Pancreas (tissue), 10 donors: ENCODE measurements at regions not wholly inside any gene's neighbourhood (a gene's known extent, or its start where the extent isn't known, plus 50 kb on each side); places are given as distances from the start of the nearest gene placed in this dataset.
"Not testable (repeated sequence)": the region's sequence is repeated elsewhere in the genome, so short reads cannot be mapped to it uniquely, and the experiment has no call there.

Experiments
- ATAC-seq, 4 donors: fragments of 200-7000 bp; cut with Tn5 transposase; one replicate each; pipeline versions ENCODE4 v1.8.0 to v1.9.1; 2020; ENCODE audit warnings: mild to moderate bottlenecking in 4 of 4, moderate library complexity in 4 of 4
- DNase-seq, 6 donors: peaks; one replicate each; pipeline ENCODE4 v3.0.0-alpha.2; 2020
- FAIRE-seq: peaks from 2 replicates; lab custom pipeline; 2012; peaks lifted over from hg19 to GRCh38; lab: Jason Lieb, UNC
- H3K27ac ChIP-seq, 4 donors: fragments of 200-600 bp; sonication (generic); 1 replicate in 3 of 4; 2 replicates in 1 of 4; pipeline versions ENCODE4 v1.5.0 to v1.8.0; 2020
- H3K27me3 ChIP-seq, 4 donors: fragments of 200-600 bp; one replicate each; pipeline ENCODE4 v1.8.0; 2021
- H3K36me3 ChIP-seq, 3 donors: fragments of 200-600 bp; sonication (generic) in 1 of 3; one replicate each; pipeline versions ENCODE4 v1.5.0 to v1.8.0; 2020 to 2021
- H3K4me1 ChIP-seq, 3 donors: fragments of 200-600 bp; one replicate each; pipeline ENCODE4 v1.8.0; 2021
- H3K4me3 ChIP-seq, 4 donors: fragments of 200-600 bp; sonication (generic) in 2 of 4; one replicate each; pipeline versions ENCODE4 v1.5.0 to v1.8.0; 2020 to 2021
- H3K9me3 ChIP-seq, 4 donors: fragments of 200-600 bp; one replicate each; pipeline ENCODE4 v1.8.0; 2021
- CTCF ChIP-seq, 4 donors: fragments of 200-600 bp; sonication (generic) in 3 of 4; IDR thresholded peaks; one replicate each; pipeline versions ENCODE4 v1.5.0 to v1.8.0; 2021; ENCODE audit warnings: antibody characterized with exemption in 4 of 4
- WGBS, 2 donors: extraction: QIAGEN DNeasy Blood & Tissue Kit; methylation state at CpG; one replicate each; pipeline ENCODE4 v1.1.7; 2013; 5-methylcytosine and 5-hydroxymethylcytosine counted together
- intact Hi-C, 3 donors: fragments of 100-400 bp; cut with DNase I; formaldehyde crosslinking; loops; one replicate each; pipeline versions ENCODE4 v1.11.1 to v1.14.2; 2022
- donor health status: healthy with polysubstance abuse.
- donor health status: DM: no; HTN: no; CAD: no; lungs with moderate emphysema.
- donor health status: DM: no; HTN: no; CAD: no.
- donor health status: control.
- donor health status: control.
- donor health status: Bipolar disorder and iron deficiency.
- donor health status: DM: yes; HTN: yes; CAD: no.
- donor health status: DM: no; HTN: no; CAD: no.
- donor health status: DM: no; HTN: no; CAD: no.
- donor health status: DM: yes; HTN: yes; CAD: no.

- WGBS, 2 donors: 26 to 29% methylated on average over 3 of the region's 3 CpGs
- no peak for TF ChIP-seq CTCF (IDR thresholded peaks at IDR 0.05)
- H3K4me1 ChIP-seq: peaks cover 7 to 21% (median 15%) of the 10 kb centered on the region in 3 donors
- ATAC-seq (peak; percentile 73 to 90 (median 84)), FAIRE-seq (no peak), DNase-seq (peak in 2 of 6 donors; percentile 30 to 31)
- no peaks in the 10 kb centered on the region for H3K36me3 ChIP-seq
- H3K4me3 ChIP-seq: no peak overlapping the region
- H3K9me3 ChIP-seq: peaks cover 0 to 4% (median 0%) of the 10 kb centered on the region in 4 donors
- intact Hi-C loops: no loop called here
- H3K27me3 ChIP-seq: no peaks in the 10 kb centered on the region
- peak overlapping the region in 2 of 4 donors; percentile 68 to 82 for H3K27ac ChIP-seq
These were observed 76.9 kb upstream of the SLCO2A1 start for GRCh38 chr3:134106580-134106979.

- Histone ChIP-seq H3K36me3 (no peaks in the 10 kb centered on the region), H3K27me3 (no peaks in the 10 kb centered on the region), H3K4me3 (no peak overlapping the region), H3K9me3 (peaks cover 0 to 2% (median 0%) of the 10 kb centered on the region in 4 donors), H3K4me1 (peaks cover 7 to 21% (median 10%) of the 10 kb centered on the region in 3 donors), H3K27ac (peak overlapping the region in 2 of 4 donors; percentile 68 to 82)
- FAIRE-seq (no peak), ATAC-seq (peak; percentile 61 to 75 (median 68)), DNase-seq (no peak)
- intact Hi-C loops: no loop called here
- WGBS, 2 donors: 51 to 63% methylated on average over 2 of the region's 2 CpGs
- no peak for TF ChIP-seq CTCF (IDR thresholded peaks at IDR 0.05)
These were observed 76.3 kb upstream of the SLCO2A1 start for GRCh38 chr3:134105876-134106556.

DNA sequence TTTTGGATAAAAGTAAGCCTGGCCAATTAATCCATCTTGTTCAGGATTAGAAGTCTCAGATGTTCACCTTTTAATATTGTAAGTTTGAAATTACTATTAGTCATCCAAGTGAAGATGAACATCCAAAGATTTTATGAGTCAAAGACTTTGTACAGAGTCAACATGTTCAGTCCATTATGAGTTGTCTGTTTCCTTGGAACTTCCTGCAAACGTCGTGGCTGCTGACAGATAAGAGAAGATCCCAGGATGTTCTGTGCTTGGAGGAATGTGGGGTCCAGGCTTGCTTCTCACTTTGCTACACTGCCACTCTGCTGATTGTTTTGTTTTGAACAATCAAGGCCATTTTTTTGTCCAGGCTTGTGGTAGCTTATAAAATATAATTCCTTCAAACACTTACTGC is 74.3 kb upstream of the SLCO2A1 start:
- DNase-seq: no peak
- Histone ChIP-seq H3K27ac (no peak overlapping the region), H3K9me3 (no peaks in the 10 kb centered on the region), H3K36me3 (no peaks in the 10 kb centered on the region), H3K4me1 (peaks cover 7 to 21% (median 8%) of the 10 kb centered on the region in 3 donors), H3K27me3 (no peaks in the 10 kb centered on the region), H3K4me3 (no peak overlapping the region)
- TF ChIP-seq CTCF (IDR thresholded peaks at IDR 0.05): no peak
- FAIRE-seq: no peak
- WGBS, 2 donors: 54 to 65% methylated on average over 2 of the region's 2 CpGs
- no peak for ATAC-seq
- intact Hi-C loops: no loop called here

DNA sequence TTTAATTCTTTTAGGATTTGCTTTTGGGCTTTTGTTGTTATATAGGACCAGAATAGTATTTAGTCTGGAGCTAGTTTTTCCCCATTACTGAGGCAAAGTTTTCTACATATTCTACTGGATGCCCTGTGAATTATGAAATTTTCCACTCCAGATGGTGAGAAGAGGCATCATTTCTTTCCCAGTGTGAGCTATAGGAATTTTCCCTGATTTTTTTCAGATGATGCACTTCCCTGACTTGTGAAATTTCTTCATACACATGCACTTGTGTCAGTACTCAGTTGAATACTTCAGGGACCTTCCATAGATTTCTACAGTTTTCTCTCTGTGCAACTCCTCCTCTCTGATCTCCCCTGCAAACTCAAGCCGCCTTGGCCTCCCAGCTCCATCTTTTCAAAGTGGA is 73.7 kb upstream of the SLCO2A1 start:
- H3K27me3 ChIP-seq: no peaks in the 10 kb centered on the region
- H3K27ac ChIP-seq: no peak overlapping the region
- ATAC-seq: no peak
- no peak overlapping the region for H3K4me3 ChIP-seq
- no peaks in the 10 kb centered on the region for H3K36me3 ChIP-seq
- DNase-seq: no peak
- no peak for TF ChIP-seq CTCF (IDR thresholded peaks at IDR 0.05)
- FAIRE-seq: no peak
- 94 to 100% methylated on average over 1 of the region's 1 CpG for WGBS, 2 donors
- H3K9me3 ChIP-seq: no peaks in the 10 kb centered on the region
- intact Hi-C loops: no loop called here
- peaks cover 7 to 21% (median 8%) of the 10 kb centered on the region in 3 donors for H3K4me1 ChIP-seq

GRCh38 chr3:134102976-134103375 is 73.3 kb upstream of the SLCO2A1 start:
- no peaks in the 10 kb centered on the region for H3K9me3 ChIP-seq
- no peak for DNase-seq
- no peaks in the 10 kb centered on the region for H3K27me3 ChIP-seq
- H3K36me3 ChIP-seq: no peaks in the 10 kb centered on the region
- no peak for FAIRE-seq
- no peak overlapping the region for H3K4me3 ChIP-seq
- TF ChIP-seq CTCF (IDR thresholded peaks at IDR 0.05): no peak
- ATAC-seq: no peak
- H3K4me1 ChIP-seq: peaks cover 7 to 20% (median 8%) of the 10 kb centered on the region in 3 donors
- no peak overlapping the region for H3K27ac ChIP-seq
- intact Hi-C loops: no loop called here

DNA sequence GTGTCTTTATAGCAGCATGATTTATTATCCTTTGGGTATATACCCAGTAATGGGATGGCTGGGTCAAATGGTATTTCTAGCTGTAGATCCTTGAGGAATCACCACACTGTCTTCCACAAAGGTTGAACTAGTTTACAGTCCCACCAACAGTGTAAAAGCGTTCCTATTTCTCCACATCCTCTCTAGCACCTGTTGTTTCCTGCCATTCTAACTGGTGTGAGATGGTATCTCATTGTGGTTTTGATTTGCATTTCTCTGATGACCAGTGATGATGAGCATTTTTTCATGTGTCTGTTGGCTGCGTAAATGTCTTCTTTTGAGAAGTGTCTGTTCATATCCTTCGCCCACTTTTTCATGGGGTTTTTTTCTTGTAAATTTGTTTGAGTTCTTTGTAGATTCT is 66.5 kb upstream of the SLCO2A1 start:
- H3K36me3 ChIP-seq, FAIRE-seq, DNase-seq, intact Hi-C loops, H3K9me3 ChIP-seq, ATAC-seq, H3K27me3 ChIP-seq, H3K4me3 ChIP-seq, H3K27ac ChIP-seq, H3K4me1 ChIP-seq: not testable (repeated sequence)
- 79 to 91% methylated on average over 3 of the region's 3 CpGs for WGBS, 2 donors
